IPS-20b (cell line): ENCODE measurements at regions not wholly inside any gene's neighbourhood (a gene's known extent, or its start where the extent isn't known, plus 50 kb on each side); places are given as distances from the start of the nearest gene placed in this dataset.

Experiments
- H3K27ac ChIP-seq: one replicate; pipeline ENCODE4 v1.5.1; 2013; ENCODE audit warnings: low read length
- H3K27me3 ChIP-seq: 2 replicates; pipeline ENCODE4 v1.6.1; 2013; ENCODE audit warnings: mild to moderate bottlenecking, low read length, inconsistent platforms; ENCODE audit not compliant: insufficient read depth
- H3K36me3 ChIP-seq: 2 replicates; pipeline ENCODE4 v1.6.1; 2013; ENCODE audit warnings: low read depth, mild to moderate bottlenecking, inconsistent platforms, low read length, moderate library complexity; ENCODE audit not compliant: insufficient read depth
- H3K4me1 ChIP-seq: 2 replicates; pipeline ENCODE4 v1.6.1; 2013; ENCODE audit warnings: mild to moderate bottlenecking, control low read depth, inconsistent platforms, low read length, moderate library complexity; ENCODE audit not compliant: insufficient read depth
- H3K4me3 ChIP-seq: 2 replicates; pipeline ENCODE4 v1.5.1; 2013; ENCODE audit warnings: mild to moderate bottlenecking, low read length, inconsistent platforms
- H3K9ac ChIP-seq: 2 replicates; pipeline ENCODE4 v1.6.1; 2013; ENCODE audit warnings: low read depth, mild to moderate bottlenecking, inconsistent platforms, low read length, moderate library complexity
- H3K9me3 ChIP-seq: 2 replicates; pipeline ENCODE4 v1.6.1; 2013; ENCODE audit warnings: mild to moderate bottlenecking, low read depth, low read length, inconsistent platforms; ENCODE audit not compliant: insufficient read depth

GRCh38 chr7:45974540-45975360, 53.7 kb upstream of the IGFBP3 start:
- H3K27ac ChIP-seq, result no peak overlapping the region
- no peak overlapping the region for H3K4me3 ChIP-seq
- H3K9ac ChIP-seq, result no peak overlapping the region
- no peaks in the 10 kb centered on the region for H3K36me3 ChIP-seq
- peaks cover 4% of the 10 kb centered on the region; the same call in 1 of the 2 replicates for H3K4me1 ChIP-seq
- no peaks in the 10 kb centered on the region for H3K27me3 ChIP-seq
- H3K9me3 ChIP-seq, result no peaks in the 10 kb centered on the region

- Histone ChIP-seq H3K27me3 (no peaks in the 10 kb centered on the region), H3K36me3 (no peaks in the 10 kb centered on the region), H3K9me3 (no peaks in the 10 kb centered on the region), H3K4me3 (no peak overlapping the region), H3K9ac (no peak overlapping the region), H3K4me1 (peaks cover 4% of the 10 kb centered on the region; the same call in 1 of the 2 replicates), H3K27ac (no peak overlapping the region)
These were observed 52.9 kb upstream of the IGFBP3 start for GRCh38 chr7:45973725-45974532.

GRCh38 chr7:45972629-45973312, 51.7 kb upstream of the IGFBP3 start:
- H3K9ac ChIP-seq, result no peak overlapping the region
- H3K27ac ChIP-seq, result no peak overlapping the region
- no peaks in the 10 kb centered on the region for H3K9me3 ChIP-seq
- H3K4me3 ChIP-seq, result no peak overlapping the region
- H3K4me1 ChIP-seq, result no peaks in the 10 kb centered on the region
- no peaks in the 10 kb centered on the region for H3K27me3 ChIP-seq
- no peaks in the 10 kb centered on the region for H3K36me3 ChIP-seq

- Histone ChIP-seq H3K9me3 (no peaks in the 10 kb centered on the region), H3K4me3 (no peak overlapping the region), H3K4me1 (no peaks in the 10 kb centered on the region), H3K36me3 (no peaks in the 10 kb centered on the region), H3K27me3 (no peaks in the 10 kb centered on the region), H3K27ac (no peak overlapping the region), H3K9ac (no peak overlapping the region)
These were observed 50.6 kb upstream of the IGFBP3 start for GRCh38 chr7:45971661-45972175.

- H3K27ac ChIP-seq, result no peak overlapping the region
- no peaks in the 10 kb centered on the region for H3K27me3 ChIP-seq
- H3K4me3 ChIP-seq, result no peak overlapping the region
- no peaks in the 10 kb centered on the region for H3K9me3 ChIP-seq
- no peaks in the 10 kb centered on the region for H3K36me3 ChIP-seq
- no peaks in the 10 kb centered on the region for H3K4me1 ChIP-seq
- no peak overlapping the region for H3K9ac ChIP-seq
These were observed 50.1 kb upstream of the IGFBP3 start for GRCh38 chr7:45971171-45971570.
